ENCODE measurements at regions not wholly inside any gene's neighbourhood (a gene's known extent, or its start where the extent isn't known, plus 50 kb on each side); places are given as distances from the start of the nearest gene placed in this dataset.

DNA sequence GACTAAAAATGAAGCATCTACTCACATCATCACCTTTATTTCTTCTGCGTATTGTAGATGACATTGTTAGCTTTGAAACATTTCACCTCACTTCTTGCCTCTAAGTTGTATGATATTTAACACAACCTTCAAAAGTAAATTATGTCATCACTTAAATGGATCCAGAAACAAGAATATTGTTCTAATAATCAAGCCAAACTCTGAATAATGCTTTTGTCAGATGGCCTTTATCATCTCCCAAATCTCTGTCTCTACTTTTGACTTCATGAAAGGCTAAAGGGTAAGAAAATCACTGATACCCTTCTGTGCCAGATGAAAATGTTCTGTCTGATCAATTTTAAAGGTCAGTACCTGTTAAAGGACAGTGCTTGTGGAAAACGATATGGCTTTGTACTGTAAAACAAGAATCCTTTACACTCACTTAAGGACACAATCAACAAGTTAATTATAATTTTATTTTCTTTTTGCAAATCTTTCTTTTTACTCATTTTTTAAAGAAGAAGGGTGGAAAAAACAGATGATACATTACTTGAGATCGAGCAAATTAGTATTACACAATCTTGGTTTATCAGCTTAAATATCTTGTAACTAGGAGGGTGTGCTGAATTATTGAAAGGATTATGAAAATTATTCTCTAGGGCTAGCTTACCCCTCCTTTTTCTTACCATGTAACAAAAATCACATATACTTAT, 309.4 kb upstream of the IGFBP3 start:
- CTCF ChIA-PET, result no interaction called here
- intact Hi-C loops (cut with micrococcal nuclease), result no loop called here
- DNase-seq, result no peak
- Mint-ChIP-seq H3K4me3 (no peak overlapping the region), H3K9me3 (no peaks in the 10 kb centered on the region), H3K4me1 (ENCODE audit: low read depth) (no peaks in the 10 kb centered on the region), H3K27ac (no peak overlapping the region), H3K36me3 (ENCODE audit: low read depth) (no peaks in the 10 kb centered on the region), H3K27me3 (ENCODE audit: low read depth) (no peaks in the 10 kb centered on the region)

GRCh38 chr7:46229409-46229808, 308.3 kb upstream of the IGFBP3 start:
- Mint-ChIP-seq H3K4me3 (no peak overlapping the region), H3K36me3 (ENCODE audit: low read depth) (no peaks in the 10 kb centered on the region), H3K27ac (no peak overlapping the region), H3K27me3 (ENCODE audit: low read depth) (no peaks in the 10 kb centered on the region), H3K4me1 (ENCODE audit: low read depth) (no peaks in the 10 kb centered on the region), H3K9me3 (no peaks in the 10 kb centered on the region)
- no peak for DNase-seq
- CTCF ChIA-PET, result no interaction called here
- intact Hi-C loops (cut with micrococcal nuclease), result no loop called here

GRCh38 chr7:46226860-46227259, 305.8 kb upstream of the IGFBP3 start:
- H3K4me1 Mint-ChIP-seq (ENCODE audit: low read depth), result no peaks in the 10 kb centered on the region
- intact Hi-C loops (cut with micrococcal nuclease), result no loop called here
- H3K9me3 Mint-ChIP-seq, result no peaks in the 10 kb centered on the region
- no peak for DNase-seq
- no peaks in the 10 kb centered on the region for H3K27me3 Mint-ChIP-seq (ENCODE audit: low read depth)
- CTCF ChIA-PET, result no interaction called here
- no peak overlapping the region for H3K27ac Mint-ChIP-seq
- no peak overlapping the region for H3K4me3 Mint-ChIP-seq
- no peaks in the 10 kb centered on the region for H3K36me3 Mint-ChIP-seq (ENCODE audit: low read depth)

GRCh38 chr7:46224363-46224762, 303.3 kb upstream of the IGFBP3 start:
- H3K4me3 Mint-ChIP-seq, result no peak overlapping the region
- no peaks in the 10 kb centered on the region for H3K36me3 Mint-ChIP-seq (ENCODE audit: low read depth)
- intact Hi-C loops (cut with micrococcal nuclease), result no loop called here
- no peak for DNase-seq
- H3K27ac Mint-ChIP-seq, result no peak overlapping the region
- no peaks in the 10 kb centered on the region for H3K9me3 Mint-ChIP-seq
- H3K27me3 Mint-ChIP-seq (ENCODE audit: low read depth), result peaks cover 4% of the 10 kb centered on the region
- CTCF ChIA-PET, result no interaction called here
- no peaks in the 10 kb centered on the region for H3K4me1 Mint-ChIP-seq (ENCODE audit: low read depth)

DNA sequence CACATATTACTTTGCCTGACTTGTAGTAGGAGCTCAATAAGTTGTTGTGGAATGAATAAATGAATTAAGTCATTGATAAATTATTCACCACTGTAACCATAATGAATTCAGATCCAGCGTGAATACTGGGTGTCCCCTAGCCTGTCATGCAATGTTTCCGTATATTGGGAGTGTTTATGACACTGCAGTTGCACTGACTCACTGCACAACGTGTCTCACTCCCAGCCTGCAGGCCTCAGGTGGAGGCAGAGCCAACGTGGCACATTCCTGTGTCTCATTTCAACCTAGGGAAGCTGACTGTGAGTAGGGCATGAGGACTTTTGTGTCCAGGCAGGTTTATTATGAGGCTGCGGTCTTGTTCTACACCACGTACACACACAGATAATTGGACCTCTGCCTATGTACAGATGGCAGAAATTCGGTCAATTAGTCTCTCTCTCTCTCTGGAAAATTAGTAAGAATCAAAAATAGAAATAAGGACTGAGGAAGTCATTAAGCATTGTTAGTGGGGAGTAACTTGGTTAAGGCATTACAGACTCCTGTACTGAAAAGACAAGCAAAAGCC, 299.1 kb upstream of the IGFBP3 start:
- no peaks in the 10 kb centered on the region for H3K9me3 Mint-ChIP-seq
- H3K4me3 Mint-ChIP-seq, result no peak overlapping the region
- CTCF ChIA-PET, result no interaction called here
- no peaks in the 10 kb centered on the region for H3K4me1 Mint-ChIP-seq (ENCODE audit: low read depth)
- no peaks in the 10 kb centered on the region for H3K36me3 Mint-ChIP-seq (ENCODE audit: low read depth)
- no peak overlapping the region for H3K27ac Mint-ChIP-seq
- DNase-seq, result no peak
- peaks cover 4% of the 10 kb centered on the region for H3K27me3 Mint-ChIP-seq (ENCODE audit: low read depth)
- intact Hi-C loops (cut with micrococcal nuclease), result no loop called here

DNA sequence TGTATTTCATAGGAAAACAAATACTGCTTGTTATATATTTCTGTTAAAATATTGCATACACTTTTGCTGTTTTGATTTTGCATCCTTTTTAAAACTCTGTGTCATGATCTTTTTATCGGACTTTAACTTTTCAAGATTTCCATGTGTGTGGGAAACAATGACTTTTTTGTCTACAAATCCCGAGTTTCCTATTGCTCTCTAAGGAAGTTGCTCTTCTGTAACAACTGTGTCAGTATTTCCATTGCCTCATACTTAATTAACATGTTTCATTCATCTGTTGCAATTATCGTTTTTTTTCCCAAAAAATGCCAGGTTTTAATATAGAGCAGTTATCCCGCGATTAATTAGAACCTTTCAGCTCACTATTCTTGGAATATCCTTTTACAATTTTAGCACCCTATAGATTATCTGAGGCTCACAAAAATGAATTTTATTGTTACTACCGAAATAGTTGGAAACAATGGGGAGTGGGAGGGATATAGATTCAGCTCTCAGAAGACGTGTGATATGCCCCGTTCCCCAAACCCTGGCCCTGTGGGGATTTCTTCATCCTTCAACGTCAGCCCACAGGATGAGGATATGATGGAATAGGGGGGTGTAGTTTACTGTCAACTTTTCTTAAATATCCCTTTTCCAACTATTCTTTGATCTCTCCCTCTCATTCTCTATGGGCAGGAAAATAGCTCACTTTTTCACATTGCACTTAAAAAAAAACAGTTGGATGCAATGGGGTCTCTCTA, 297.6 kb upstream of the IGFBP3 start:
- Mint-ChIP-seq H3K4me1 (ENCODE audit: low read depth) (no peaks in the 10 kb centered on the region), H3K27ac (no peak overlapping the region), H3K27me3 (ENCODE audit: low read depth) (peaks cover 4% of the 10 kb centered on the region), H3K4me3 (no peak overlapping the region), H3K9me3 (no peaks in the 10 kb centered on the region), H3K36me3 (ENCODE audit: low read depth) (no peaks in the 10 kb centered on the region)
- DNase-seq, result no peak
- CTCF ChIA-PET, result no interaction called here
- intact Hi-C loops (cut with micrococcal nuclease), result no loop called here

DNA sequence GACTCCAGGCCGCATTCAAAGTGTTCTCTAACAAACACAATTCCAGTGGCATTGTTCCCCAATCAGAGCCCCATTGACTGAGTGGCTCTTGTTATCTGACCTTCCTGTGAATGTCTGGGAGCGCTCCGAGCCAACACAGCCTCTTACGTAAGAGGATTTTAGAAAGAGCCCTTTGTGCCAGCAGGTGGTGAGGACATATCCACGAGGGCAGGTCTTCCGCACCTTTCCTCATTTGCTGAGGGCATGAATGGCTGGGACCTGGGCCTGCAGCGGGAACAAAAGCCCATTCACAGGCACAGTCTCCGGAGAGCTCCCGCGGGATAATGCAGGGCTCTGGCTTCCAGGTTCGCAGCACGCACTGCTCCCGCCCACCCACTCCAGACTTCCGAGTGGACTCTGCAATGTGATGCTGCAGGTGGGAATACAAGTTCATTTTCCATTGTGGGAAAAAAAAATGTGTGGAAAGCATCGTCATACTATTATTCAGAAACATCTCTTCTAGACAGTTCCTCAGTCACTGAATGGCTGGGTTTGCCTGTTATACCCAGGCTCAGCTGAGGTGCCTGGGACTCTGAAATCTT, 295.0 kb upstream of the IGFBP3 start:
- H3K9me3 Mint-ChIP-seq, result no peaks in the 10 kb centered on the region
- peaks cover 2% of the 10 kb centered on the region for H3K27me3 Mint-ChIP-seq (ENCODE audit: low read depth)
- DNase-seq, result no peak
- no peaks in the 10 kb centered on the region for H3K36me3 Mint-ChIP-seq (ENCODE audit: low read depth)
- no peak overlapping the region for H3K4me3 Mint-ChIP-seq
- CTCF ChIA-PET, result no interaction called here
- H3K4me1 Mint-ChIP-seq (ENCODE audit: low read depth), result no peaks in the 10 kb centered on the region
- no peak overlapping the region for H3K27ac Mint-ChIP-seq
- intact Hi-C loops (cut with micrococcal nuclease), result no loop called here

DNA sequence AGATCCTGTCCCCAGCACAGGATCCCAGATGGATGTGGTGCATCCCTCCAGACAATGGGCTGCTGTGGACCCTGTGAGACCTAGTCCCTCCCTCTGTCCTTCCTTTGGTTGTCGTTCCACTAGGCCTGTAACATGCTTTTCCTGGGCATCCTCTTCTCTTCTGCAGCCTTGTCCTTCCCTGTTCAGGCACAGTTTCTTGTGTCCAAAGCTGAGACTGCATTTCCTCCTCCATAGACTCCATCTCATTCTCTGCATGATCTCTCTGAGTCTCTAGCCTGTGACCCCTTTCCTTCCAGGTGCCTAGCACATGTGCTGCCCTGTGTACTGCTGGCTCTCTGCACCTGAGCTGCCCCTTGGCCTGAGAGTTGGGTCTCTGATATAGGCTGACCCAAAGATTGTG, 293.5 kb upstream of the IGFBP3 start:
- CTCF ChIA-PET, result no interaction called here
- intact Hi-C loops (cut with micrococcal nuclease), result no loop called here
- Mint-ChIP-seq H3K9me3 (no peaks in the 10 kb centered on the region), H3K4me3 (no peak overlapping the region), H3K27ac (no peak overlapping the region), H3K36me3 (ENCODE audit: low read depth) (no peaks in the 10 kb centered on the region), H3K27me3 (ENCODE audit: low read depth) (no peaks in the 10 kb centered on the region), H3K4me1 (ENCODE audit: low read depth) (no peaks in the 10 kb centered on the region)
- DNase-seq, result no peak

GRCh38 chr7:46213154-46213537, 292.1 kb upstream of the IGFBP3 start:
- H3K27me3 Mint-ChIP-seq (ENCODE audit: low read depth), result no peaks in the 10 kb centered on the region
- no peak overlapping the region for H3K27ac Mint-ChIP-seq
- CTCF ChIA-PET, result no interaction called here
- no peaks in the 10 kb centered on the region for H3K4me1 Mint-ChIP-seq (ENCODE audit: low read depth)
- no peak overlapping the region for H3K4me3 Mint-ChIP-seq
- H3K36me3 Mint-ChIP-seq (ENCODE audit: low read depth), result no peaks in the 10 kb centered on the region
- intact Hi-C loops (cut with micrococcal nuclease), result no loop called here
- no peaks in the 10 kb centered on the region for H3K9me3 Mint-ChIP-seq
- no peak for DNase-seq

DNA sequence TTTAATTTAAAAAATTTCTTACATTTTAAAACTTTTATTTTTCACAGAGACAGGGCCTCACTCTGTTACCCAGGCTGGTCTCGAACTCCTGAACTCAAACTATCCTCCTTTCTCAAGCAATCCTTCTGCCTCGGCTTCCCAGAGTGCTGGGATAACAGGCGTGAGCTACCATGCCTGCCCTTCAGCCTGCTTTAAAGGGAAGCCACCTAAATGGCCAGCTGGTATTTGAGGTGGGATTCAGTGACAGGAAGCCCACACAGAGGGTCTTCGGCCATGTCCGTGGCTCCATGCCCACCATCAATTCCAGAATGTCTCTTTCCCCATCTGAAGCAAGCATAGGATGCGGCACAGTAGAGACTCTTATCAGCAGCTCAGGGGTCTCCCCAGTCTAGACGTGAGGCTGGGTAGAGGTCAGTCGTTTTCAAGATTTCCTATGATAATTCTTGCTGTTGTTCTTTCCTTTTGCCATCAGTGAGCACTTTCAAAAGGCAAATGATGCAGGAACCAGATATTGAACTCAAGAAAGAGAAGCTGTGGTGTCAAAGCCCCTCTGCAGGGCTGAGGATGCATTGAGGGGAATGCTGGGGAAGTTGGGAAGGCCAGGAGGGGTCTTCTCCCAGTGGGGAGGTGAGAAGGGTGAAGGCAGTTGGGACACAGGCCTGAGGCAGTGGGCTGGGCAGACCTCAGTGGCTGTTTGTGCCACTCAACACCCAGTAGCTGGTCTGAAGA, 291.5 kb upstream of the IGFBP3 start:
- H3K4me1 Mint-ChIP-seq (ENCODE audit: low read depth), result no peaks in the 10 kb centered on the region
- no peak overlapping the region for H3K4me3 Mint-ChIP-seq
- intact Hi-C loops (cut with micrococcal nuclease), result no loop called here
- CTCF ChIA-PET, result no interaction called here
- no peaks in the 10 kb centered on the region for H3K27me3 Mint-ChIP-seq (ENCODE audit: low read depth)
- no peak overlapping the region for H3K27ac Mint-ChIP-seq
- H3K9me3 Mint-ChIP-seq, result no peaks in the 10 kb centered on the region
- no peaks in the 10 kb centered on the region for H3K36me3 Mint-ChIP-seq (ENCODE audit: low read depth)
- DNase-seq, result no peak

DNA sequence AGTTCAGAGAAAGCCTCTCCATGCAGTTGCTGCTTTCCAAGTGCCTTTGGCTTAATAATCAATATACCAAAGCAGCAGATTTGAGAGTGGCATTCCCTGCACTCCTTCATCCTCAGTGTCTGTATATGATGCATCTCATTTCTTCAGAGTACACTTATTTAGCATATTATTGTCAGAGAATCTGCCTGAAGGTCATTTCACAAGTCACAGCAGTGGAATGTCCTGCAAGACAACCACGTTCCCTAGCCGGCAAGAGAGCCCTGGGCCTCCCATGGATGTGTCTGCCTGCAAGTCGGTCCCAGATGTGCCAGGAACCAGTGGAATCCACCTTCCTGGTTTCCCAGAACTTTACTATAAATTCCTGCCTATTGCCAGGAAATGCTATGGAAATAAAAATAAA, 289.4 kb upstream of the IGFBP3 start:
- H3K4me1 Mint-ChIP-seq (ENCODE audit: low read depth), result no peaks in the 10 kb centered on the region
- no peak overlapping the region for H3K4me3 Mint-ChIP-seq
- H3K36me3 Mint-ChIP-seq (ENCODE audit: low read depth), result no peaks in the 10 kb centered on the region
- no peak overlapping the region for H3K27ac Mint-ChIP-seq
- DNase-seq, result no peak
- CTCF ChIA-PET, result no interaction called here
- no peaks in the 10 kb centered on the region for H3K9me3 Mint-ChIP-seq
- H3K27me3 Mint-ChIP-seq (ENCODE audit: low read depth), result no peaks in the 10 kb centered on the region
- intact Hi-C loops (cut with micrococcal nuclease), result no loop called here

DNA sequence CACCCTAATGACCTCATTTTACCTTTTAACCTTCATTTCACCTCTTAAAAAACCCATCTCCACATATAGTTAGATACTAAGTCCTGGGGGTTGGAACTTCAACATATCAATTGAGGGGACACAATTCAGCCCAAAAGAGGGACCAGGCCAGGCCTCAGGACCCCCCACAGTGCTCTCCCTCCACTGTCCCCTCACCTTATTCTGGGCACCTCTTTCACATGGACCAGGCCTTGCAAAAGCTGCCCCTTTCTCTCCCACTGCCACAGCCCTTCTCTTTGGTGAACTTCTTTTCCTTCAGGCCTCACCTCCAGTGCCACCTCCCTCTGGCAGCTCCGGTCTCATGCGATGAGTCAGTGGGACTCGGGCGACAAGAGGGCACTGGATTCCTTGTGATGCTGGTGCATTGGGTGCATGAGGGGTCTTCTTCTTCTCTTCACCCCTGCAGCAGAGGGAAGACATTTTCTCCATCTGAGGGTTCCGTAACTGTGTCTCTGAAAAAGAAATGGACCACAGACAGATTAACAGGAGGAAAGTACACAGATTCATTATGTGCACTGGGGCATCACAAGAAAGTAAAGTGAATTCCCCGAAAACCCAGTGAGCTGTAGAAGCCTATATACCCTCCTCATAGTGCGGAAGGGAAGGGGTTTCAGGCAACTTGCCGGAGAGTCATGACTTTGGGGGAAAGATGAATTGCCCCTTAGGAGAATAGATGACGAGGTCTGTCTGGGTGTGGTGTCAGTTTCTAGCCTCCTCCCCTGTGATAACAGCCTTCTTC, 288.7 kb upstream of the IGFBP3 start:
- Mint-ChIP-seq H3K9me3 (no peaks in the 10 kb centered on the region), H3K36me3 (ENCODE audit: low read depth) (no peaks in the 10 kb centered on the region), H3K27ac (no peak overlapping the region), H3K4me1 (ENCODE audit: low read depth) (no peaks in the 10 kb centered on the region), H3K27me3 (ENCODE audit: low read depth) (no peaks in the 10 kb centered on the region), H3K4me3 (no peak overlapping the region)
- CTCF ChIA-PET, result no interaction called here
- intact Hi-C loops (cut with micrococcal nuclease), result no loop called here
- DNase-seq, result no peak

All from activated naive CD4-positive, alpha-beta T cell treated with anti-CD3 and anti-CD28 coated beads for 36 hours (primary cell).